GM18511 (cell line): ENCODE measurements at regions not wholly inside any gene's neighbourhood (a gene's known extent, or its start where the extent isn't known, plus 50 kb on each side); places are given as distances from the start of the nearest gene placed in this dataset.
"Not testable (repeated sequence)": the region's sequence is repeated elsewhere in the genome, so short reads cannot be mapped to it uniquely, and the experiment has no call there.

Source experiments
- ATAC-seq: cut with Tn5 transposase; IDR thresholded peaks from one replicate; pipeline ENCODE4 v1.9.1; 2021; ENCODE audit warnings: mild to moderate bottlenecking, moderate library complexity; ENCODE audit not compliant: unreplicated experiment

GRCh38 chr7:152544481-152544927 is 108.7 kb upstream of the KMT2C start:
- no peak for ATAC-seq

- ATAC-seq = no peak
Measured at GRCh38 chr7:152543799-152544198, 108.0 kb upstream of the KMT2C start.

GRCh38 chr7:152541892-152542291 is 106.1 kb upstream of the KMT2C start:
- ATAC-seq = no peak

- ATAC-seq = not testable (repeated sequence)
Measured at GRCh38 chr7:152539190-152539495, 103.3 kb upstream of the KMT2C start.

GRCh38 chr7:152538346-152539189 is 102.8 kb upstream of the KMT2C start:
- not testable (repeated sequence) for ATAC-seq

- no peak for ATAC-seq
Measured at GRCh38 chr7:152537639-152538038, 101.8 kb upstream of the KMT2C start.

GRCh38 chr7:152528612-152529011 is 92.8 kb upstream of the KMT2C start:
- ATAC-seq = no peak

GRCh38 chr7:152527610-152528032 is 91.8 kb upstream of the KMT2C start:
- no peak for ATAC-seq

GRCh38 chr7:152523916-152524315 is 88.1 kb upstream of the KMT2C start:
- ATAC-seq = no peak

- no peak for ATAC-seq
Measured at GRCh38 chr7:152522571-152523067, 86.8 kb upstream of the KMT2C start.

- ATAC-seq = no peak
Measured at GRCh38 chr7:152521420-152522337, 85.9 kb upstream of the KMT2C start.

- ATAC-seq = no peak
Measured at GRCh38 chr7:152520861-152521302, 85.1 kb upstream of the KMT2C start.

- no peak for ATAC-seq
Measured at GRCh38 chr7:152519290-152519689, 83.5 kb upstream of the KMT2C start.

GRCh38 chr7:152516216-152516615 is 80.4 kb upstream of the KMT2C start:
- ATAC-seq = no peak

- not testable (repeated sequence) for ATAC-seq
Measured at GRCh38 chr7:152515266-152515950, 79.6 kb upstream of the KMT2C start.

- ATAC-seq = no peak
Measured at GRCh38 chr7:152514771-152515105, 78.9 kb upstream of the KMT2C start.

GRCh38 chr7:152513861-152514770 is 78.3 kb upstream of the KMT2C start:
- ATAC-seq = no peak

- peak; percentile 80 for ATAC-seq
Measured at GRCh38 chr7:152512706-152513105, 76.9 kb upstream of the KMT2C start.

- ATAC-seq = no peak
Measured at GRCh38 chr7:152511736-152512135, 75.9 kb upstream of the KMT2C start.

- ATAC-seq = no peak
Measured at GRCh38 chr7:152508701-152509100, 72.9 kb upstream of the KMT2C start.
